GM21619 (cell line): ENCODE measurements at regions not wholly inside any gene's neighbourhood (a gene's known extent, or its start where the extent isn't known, plus 50 kb on each side); places are given as distances from the start of the nearest gene placed in this dataset.
"Not testable (repeated sequence)": the region's sequence is repeated elsewhere in the genome, so short reads cannot be mapped to it uniquely, and the experiment has no call there.

Experiments used
- ATAC-seq: cut with Tn5 transposase; IDR thresholded peaks from one replicate; pipeline ENCODE4 v1.9.1; 2021; ENCODE audit not compliant: unreplicated experiment

DNA sequence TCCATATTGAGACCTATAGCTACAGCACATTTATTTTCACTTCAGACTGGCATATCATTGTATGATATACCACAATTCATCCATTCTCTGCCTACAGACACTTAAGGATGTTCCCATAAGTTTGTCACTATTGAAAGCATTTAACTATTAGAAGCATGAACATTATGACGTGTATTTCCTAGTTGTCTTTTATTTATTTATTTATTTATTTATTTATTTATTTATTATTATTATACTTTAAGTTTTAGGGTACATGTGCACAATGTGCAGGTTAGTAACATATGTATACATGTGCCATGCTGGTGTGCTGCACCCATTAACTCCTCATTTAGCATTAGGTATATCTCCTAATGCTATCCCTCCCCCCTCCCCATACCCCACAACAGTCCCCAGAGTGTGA lies 448.0 kb downstream of the TMEM232 start:
- not testable (repeated sequence) for ATAC-seq

DNA sequence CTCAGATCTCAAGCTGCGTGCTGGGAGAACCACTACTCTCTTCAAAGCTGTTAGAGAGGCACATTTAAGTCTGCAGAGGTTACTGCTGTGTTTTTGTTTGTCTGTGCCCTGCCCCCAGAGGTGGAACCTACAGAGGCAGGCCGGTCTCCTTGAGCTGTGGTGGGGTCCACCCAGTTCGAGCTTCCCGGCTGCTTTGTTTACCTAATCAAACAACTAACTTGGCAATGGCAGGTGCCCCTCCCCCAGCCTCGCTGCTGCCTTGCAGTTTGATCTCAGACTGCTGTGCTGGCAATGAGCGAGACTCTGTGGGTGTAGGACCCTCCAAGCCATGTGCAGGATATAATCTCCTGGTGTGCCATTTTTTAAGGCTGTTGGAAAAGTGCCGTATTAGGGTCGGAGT lies 442.4 kb downstream of the TMEM232 start:
- not testable (repeated sequence) for ATAC-seq

DNA sequence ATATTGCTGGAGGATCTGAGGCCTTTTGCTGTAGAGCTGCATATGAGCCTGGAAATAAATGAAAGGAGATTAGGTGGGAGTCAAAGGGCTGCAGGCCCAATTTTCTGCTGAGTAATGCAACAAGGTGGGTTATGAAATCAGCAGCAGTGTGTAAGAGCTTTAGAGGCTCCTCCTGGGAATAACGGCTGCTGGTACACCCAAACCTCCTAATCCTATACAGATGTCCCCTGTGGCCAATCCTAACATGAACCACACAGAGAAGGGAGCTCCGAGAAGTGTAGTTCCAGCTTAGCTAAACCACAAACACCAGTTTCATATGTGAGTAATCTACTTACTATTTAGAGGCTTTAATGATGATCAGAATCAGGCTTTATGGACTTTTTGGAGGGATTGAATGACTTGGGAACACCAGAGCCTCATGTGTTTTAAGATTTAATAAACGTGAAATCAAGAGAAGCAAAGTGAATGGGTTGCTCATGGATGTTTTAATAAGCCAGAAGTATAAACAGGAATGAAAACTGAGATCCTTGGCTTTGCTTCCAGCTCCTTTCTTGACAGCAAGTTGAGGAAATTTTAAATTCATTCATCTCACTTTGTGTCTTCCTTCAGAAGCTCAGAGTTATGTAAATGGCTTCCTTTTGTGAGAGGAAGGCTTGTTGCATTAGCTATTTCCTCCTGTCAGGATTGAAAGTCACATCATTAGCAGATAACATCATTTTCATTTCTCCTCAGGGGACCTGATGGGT lies 437.5 kb downstream of the TMEM232 start:
- ATAC-seq = no peak

DNA sequence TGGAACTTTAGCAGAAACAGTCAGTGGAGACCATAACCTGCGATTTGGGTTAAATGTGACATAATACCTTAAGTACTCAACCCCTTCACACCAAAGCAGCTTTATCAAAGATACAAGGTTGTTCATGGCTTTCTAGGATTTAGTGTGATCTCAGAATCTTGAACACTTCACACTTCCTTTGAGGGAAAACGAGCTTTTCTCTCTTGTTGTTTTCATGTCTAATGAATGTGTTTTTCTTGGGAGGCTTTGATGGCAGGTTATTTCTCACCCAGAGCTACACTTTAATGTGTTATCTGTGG lies 437.0 kb downstream of the TMEM232 start:
- ATAC-seq = no peak

DNA sequence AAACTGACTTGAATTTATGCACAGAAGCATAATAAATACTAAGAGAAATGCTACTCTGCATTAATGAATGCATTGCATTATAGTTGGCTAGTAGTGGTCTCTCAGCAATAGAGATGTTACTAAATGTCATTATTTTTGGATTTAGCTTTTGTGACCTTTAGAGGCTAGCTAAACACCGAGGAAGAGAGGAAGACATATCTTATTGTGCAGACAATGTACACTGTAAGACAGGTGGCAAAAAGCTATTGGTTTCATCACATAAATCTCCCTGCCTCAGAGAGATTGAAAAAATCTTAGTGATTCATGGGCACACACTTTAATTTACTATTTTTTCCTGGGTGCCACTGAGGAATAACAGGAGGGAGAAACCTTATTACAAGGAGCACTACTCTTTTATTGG lies 435.9 kb downstream of the TMEM232 start:
- no peak for ATAC-seq

DNA sequence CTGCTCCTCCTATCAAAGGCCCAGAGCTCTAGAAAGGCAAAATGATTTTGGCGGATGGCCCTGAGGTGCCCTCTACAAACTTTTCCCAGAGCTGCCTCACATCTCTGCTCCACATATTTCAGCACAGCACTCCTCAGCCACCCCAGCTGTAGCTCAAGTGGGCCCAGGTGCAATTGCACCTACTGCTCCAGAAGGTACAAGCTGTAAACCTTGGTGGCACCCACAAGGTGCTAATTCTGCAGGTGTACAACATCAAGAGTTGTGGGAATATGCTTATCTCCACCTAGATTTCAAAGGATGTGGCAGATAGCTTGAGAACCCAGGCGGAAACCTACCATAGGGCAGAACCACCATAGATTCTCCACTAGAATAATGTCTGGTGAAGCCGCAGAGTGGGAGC lies 432.2 kb downstream of the TMEM232 start:
- no peak for ATAC-seq

DNA sequence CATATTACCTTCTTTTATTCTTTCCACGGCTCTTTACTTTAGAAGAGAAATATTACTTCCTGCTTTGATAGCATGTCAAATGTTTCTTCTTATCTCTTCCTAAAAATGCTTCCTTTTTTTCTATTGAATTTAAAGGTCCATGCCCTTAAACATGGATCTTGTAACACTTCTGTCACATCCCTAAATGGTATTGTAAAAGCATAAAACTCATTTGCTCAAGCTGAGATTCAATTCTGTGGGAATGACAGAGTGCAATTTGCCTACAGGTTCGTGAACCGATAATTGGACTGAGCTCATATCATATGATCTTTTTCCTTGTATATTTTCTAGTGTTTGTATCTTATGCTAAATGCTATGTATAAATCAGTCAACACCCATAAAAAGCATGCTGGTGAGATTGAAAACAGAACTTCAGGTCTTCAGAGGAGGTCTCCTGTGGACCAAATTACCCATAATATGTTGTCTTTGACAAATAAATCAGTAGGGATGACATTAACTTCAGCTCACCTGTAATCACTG lies 429.3 kb downstream of the TMEM232 start:
- no peak for ATAC-seq

DNA sequence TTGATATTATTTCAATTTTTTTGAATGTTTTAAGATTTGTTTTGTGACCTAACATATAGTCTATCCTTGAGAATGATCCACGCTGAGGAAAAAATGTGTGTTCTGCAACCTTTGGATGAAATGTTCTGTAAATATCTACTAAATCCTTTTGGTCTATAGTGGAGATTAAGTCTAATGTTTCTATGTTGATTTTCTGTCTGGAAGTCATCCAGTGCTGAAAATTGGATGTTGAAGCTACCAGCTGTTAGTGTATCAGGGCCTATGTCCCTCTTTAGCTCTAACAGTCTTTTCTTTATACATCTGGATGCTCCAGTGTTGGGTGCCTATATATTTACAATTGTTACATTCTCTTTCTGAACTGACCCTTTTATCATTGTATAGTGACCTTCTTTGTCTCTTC lies 422.3 kb downstream of the TMEM232 start:
- no peak for ATAC-seq

DNA sequence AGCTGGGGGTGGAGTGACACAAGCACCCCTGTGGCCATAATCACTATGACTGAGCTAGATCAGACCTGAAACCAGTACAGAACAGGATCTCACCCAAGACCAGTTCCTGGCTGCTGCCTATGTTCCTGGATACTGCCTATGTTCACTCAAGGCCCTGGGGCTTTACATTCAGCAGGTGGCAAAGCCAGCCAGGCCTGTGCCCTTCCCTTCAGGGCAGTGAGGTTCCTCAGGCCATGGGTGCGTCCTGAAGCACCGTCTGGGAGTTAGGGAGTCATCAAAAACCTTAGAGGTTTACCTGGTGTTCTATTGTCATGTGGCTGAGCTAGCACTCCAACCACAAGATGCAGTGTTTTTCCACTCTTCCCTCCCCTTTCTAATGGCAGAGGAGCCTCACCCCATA lies 419.8 kb downstream of the TMEM232 start:
- ATAC-seq = no peak

DNA sequence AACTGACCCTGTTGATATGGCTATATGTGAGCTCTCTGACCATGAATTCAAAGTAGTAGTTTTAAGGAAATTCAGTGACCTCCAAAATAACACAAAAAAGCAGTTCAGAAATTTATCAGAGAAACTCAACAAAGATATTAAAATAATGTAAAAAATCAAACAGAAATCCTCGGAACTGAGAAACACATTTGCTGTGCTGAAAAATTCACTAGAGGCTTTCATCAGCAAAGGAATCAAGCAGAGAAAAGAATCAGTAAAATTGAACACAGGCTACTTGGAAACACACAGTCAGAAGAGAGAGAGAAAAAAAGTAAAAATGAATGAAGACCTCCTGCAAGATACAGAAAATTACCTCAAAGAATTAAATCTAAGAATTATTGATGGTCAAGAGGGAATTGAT lies 417.2 kb downstream of the TMEM232 start:
- ATAC-seq = no peak

DNA sequence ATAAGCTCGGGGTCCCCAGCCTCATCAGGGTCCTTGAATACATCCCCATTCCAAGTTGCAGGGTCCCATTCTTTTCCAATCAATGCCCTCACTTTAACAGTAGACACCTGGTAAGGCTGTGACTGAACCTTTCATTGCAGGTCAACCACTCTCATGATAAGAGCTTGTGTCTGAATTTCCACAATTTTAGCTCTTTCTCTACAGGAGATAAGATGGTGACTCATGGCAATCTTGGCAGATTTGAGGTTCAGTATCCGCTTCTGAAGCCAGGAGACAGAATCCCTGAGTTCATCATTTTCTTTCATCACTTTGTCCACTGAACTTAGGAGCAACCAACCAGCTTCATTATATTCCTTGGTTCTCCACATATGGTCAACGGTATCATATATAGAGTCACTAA lies 409.9 kb downstream of the TMEM232 start:
- not testable (repeated sequence) for ATAC-seq

DNA sequence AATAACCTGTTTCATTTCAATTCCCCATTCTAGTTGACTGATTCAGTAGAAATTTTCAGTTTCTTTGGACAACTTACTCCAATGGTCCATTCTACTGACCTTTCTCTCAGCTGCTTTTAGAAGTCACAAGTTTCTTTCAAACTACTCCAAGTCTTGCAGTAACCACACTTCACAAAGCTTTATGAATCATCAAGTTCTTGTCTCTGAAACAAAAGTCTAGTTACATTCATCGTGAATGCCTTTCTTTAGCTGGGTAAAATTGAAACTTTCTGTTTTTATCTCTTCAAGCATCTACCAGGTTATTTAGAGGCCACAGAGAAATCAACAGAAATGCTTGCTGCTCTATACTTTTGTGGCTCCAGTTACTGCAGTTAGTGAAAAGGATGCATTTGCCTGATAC lies 405.4 kb downstream of the TMEM232 start:
- ATAC-seq = no peak

DNA sequence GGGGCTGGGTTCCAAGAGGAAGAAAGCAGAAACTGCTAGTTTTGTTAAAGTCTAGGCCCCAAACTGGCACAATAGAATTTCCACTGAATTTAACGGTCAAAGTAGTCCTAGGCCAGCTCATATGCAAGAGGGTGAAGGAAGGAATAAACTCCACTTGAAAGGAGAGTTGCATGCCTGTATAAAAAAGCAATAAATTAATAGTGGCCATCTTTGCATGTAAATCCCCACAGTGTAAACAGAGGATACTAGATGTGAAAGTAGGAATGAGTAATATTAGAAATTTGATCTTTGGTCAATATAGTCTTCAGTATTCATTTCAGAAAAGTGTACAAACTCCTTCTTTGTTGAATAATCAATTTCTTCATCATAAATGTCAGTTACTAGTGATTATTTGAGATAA lies 403.1 kb downstream of the TMEM232 start:
- ATAC-seq = no peak

DNA sequence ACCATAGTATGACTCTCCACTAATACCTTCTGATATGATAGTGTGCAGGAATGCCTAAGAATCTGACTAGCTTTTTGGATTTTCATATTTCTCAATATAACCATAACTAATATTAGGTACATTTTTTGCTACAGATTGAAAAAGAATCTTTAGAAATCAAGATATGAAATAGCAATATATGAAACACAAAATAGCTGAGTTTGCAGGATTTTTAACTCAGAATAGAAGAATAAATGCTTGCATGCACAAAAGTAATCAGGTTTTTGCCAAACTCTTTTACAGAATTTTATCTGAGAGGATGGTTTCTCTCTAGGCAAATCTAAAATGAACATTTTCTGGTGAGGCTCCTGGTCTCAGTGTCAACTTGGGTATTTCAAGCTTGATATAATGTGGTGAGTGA lies 402.6 kb downstream of the TMEM232 start:
- ATAC-seq = no peak

DNA sequence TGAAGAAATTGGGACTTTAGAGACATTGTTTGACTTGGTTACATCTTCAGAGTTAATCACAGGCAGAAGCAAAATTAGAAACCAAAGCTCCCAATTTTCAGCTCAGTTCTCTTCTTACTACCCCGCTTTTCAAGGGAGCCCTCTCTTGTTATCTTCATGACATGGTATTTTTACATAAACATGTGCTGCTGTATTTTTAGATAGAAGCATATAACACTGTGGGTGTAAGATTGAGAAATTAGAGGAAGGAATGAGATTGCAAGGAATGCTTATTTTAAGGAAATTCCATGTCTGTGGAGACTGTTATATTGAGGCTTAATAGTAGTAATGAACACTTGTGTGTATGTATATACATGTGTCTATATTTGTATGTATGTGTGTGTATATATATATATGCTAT lies 401.6 kb downstream of the TMEM232 start:
- no peak for ATAC-seq

DNA sequence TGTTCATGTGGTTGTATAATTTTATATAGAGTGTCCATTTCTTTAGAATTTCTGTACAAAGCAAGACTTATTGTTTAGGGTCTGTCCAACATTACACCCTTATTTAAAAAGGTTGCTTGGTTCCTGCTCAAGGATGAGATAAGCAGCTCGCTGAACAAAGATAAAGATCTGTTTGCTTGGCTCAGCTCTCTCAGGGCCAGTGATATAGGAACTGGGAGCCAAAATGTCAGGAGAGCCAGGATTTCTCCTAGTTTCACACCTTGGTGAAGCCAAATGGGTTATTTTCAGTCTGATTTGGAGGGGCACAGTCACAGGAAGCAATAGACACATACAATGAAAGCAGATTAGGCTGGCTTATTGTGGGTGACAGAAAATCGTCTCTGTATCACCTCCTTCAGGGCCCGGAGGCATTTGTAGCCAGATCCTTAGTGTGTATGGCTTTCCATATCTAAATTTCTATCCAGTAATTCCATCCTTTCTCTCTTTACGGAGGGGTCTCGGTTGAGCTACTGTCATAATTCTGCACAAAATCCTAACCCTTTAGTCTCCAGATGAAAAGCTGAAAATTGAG lies 396.4 kb downstream of the TMEM232 start:
- no peak for ATAC-seq

DNA sequence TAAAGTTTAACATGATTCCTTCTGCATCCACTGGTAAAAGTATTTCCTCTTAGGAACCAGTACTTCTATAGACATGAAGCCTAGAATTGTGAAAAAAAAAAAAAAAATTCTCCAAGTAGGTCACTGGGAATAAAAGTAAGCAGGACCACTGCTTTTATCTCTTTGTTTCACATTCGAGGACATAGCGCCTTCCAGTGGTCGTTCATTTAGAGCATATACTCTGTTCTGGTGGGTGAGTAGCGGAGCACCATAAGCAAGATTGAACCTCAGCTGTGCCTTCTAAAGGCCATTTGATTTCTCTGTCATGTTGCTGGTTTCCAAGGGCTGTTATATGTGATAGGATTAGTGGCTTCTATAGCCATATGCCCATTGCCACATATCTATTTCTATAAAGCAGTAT lies 393.1 kb downstream of the TMEM232 start:
- no peak for ATAC-seq

DNA sequence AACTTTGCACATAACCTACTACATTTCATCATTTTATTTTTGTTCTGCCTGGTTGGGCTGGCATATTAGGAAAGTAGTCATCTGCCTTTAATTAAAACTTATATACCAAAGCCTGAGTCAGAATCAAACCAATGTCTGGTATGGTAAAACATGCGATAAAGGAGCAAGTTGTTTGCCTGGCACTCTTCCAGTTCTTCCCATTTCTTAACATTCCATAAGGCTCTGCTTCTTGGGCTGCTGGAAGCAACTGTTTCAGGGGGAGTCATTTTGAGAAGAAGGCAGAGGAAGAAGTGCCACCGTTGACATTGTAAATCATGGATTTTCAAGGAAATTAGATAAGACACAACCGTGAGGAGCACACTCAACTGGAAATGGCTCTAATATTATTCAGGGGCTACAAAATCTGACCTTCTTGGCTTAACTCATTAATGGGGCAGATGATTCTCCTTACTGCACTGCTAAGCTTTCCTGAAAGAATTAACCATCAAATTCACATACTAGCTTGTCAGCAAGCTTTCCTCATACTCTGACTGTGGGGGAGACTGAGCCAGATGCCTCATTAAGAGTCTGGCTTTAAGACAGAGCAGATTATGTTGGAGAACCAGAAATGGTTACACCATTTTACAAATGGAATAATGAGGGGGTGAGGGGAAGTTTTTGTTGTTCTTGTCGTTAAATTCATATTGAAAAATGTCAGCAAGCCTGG lies 391.0 kb downstream of the TMEM232 start:
- no peak for ATAC-seq

DNA sequence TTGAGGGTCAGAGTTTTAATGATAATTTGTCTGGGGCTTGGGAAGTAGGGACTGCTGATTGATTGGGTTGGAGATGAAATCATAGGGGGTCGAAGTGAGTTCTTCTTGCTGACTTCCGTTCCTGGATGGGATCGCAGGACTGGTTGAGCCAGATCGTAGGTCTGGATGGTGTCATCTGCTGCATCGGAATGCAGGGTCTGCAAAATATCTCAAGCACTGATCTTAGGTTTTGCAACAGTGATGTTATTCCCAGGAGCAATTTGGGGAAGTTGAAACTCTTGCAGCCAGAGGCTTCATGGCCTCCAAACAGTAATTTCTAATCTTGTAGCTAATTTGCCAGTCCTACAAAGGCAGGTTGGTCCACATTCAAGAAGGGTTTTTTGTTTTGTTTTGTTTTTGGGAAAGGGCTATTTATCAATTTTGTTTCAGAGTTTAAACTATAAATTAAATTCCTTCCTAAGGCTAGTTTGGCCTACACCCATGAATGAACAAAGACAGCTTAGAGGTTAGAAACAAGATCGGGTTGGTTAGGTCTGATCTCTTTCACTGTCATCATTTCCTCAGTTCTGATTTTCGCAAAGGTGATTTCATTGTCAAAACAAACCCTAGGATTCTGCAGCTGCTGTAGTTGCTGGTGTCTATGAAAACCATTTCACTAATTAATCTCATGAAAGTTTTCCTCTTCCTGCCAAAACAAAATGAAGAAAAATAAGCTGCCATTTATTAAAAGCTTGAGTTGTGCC lies 388.0 kb downstream of the TMEM232 start:
- ATAC-seq = no peak

DNA sequence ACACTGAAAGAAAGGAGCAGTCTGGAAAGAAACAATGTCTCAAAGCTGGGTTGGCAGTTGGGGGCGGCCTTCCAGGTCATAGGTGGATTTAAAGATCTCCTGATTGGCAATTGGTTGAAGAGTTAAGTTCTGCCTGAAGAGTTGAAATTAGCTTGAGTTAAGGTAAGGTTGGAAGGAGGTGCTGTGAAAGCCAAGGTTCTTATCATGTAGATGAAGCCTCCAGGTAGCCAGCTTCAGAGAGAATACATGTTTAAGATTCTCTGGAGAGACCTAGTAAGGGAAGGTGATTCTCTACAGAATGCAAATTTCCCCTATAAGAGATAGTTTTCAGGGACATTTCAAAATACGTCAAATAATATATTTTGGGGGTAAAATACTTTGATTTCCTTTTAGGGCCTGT lies 387.1 kb downstream of the TMEM232 start:
- ATAC-seq = no peak

DNA sequence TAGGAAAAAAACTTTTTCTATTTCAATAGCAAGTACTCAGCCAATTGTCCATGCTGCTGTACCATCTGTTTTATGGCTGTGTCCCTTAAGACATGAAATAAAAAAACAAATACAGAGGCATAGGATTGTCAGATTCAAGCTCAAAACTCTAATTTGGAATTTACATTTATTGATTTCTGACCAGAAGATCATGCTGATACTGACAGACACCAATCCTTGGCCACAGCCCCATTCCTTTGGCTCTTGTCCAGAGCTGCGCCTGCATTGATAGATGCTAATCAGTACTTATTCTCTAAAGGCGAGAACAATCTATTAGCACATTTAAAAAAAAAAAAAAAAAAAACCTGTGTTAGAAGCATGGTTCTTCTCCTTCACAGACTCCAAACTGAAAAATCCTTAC lies 384.6 kb downstream of the TMEM232 start:
- ATAC-seq = no peak

DNA sequence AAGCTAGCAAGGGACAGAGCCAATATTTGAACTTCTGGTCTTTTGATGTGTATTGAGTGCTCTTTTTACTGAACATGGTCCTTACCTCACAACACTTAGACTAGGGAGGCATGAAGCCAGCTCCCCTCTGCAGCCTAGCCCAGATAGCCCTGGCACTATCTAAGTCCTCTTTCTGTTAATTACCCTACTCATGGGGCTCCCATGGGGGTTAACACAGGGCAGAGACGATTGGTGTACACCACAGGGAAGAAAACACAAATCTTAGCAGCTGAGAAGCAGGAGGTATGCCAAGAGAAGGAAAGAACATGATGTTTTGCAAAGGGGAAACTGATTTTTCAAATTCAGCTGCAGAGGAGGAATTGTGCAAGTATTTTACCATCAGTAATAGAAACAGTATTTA lies 383.8 kb downstream of the TMEM232 start:
- ATAC-seq = no peak
